Activated naive CD8-positive, alpha-beta T cell treated with anti-CD3 and anti-CD28 coated beads for 36 hours (primary cell): ENCODE measurements at regions not wholly inside any gene's neighbourhood (a gene's known extent, or its start where the extent isn't known, plus 50 kb on each side); places are given as distances from the start of the nearest gene placed in this dataset.
"Not testable (repeated sequence)": the region's sequence is repeated elsewhere in the genome, so short reads cannot be mapped to it uniquely, and the experiment has no call there.

Experiments
- DNase-seq: peaks from one replicate; pipeline ENCODE4 v3.0.0; 2021
- H3K27ac Mint-ChIP-seq: one replicate; pipeline ENCODE4 v1.8.0; 2022; ENCODE audit warnings: mild to moderate bottlenecking, moderate library complexity, mixed read lengths
- H3K27me3 Mint-ChIP-seq: one replicate; pipeline ENCODE4 v1.8.0; 2022; ENCODE audit warnings: mild to moderate bottlenecking, mixed read lengths
- H3K36me3 Mint-ChIP-seq: one replicate; pipeline ENCODE4 v1.8.0; 2021; ENCODE audit warnings: mild to moderate bottlenecking, mixed read lengths
- H3K4me1 Mint-ChIP-seq: one replicate; pipeline ENCODE4 v1.8.0; 2021; ENCODE audit warnings: mixed read lengths
- H3K4me3 Mint-ChIP-seq: one replicate; pipeline ENCODE4 v1.8.0; 2022; ENCODE audit warnings: mild to moderate bottlenecking, moderate library complexity, mixed read lengths
- H3K9me3 Mint-ChIP-seq: one replicate; pipeline ENCODE4 v1.8.0; 2022; ENCODE audit warnings: mixed read lengths

DNA sequence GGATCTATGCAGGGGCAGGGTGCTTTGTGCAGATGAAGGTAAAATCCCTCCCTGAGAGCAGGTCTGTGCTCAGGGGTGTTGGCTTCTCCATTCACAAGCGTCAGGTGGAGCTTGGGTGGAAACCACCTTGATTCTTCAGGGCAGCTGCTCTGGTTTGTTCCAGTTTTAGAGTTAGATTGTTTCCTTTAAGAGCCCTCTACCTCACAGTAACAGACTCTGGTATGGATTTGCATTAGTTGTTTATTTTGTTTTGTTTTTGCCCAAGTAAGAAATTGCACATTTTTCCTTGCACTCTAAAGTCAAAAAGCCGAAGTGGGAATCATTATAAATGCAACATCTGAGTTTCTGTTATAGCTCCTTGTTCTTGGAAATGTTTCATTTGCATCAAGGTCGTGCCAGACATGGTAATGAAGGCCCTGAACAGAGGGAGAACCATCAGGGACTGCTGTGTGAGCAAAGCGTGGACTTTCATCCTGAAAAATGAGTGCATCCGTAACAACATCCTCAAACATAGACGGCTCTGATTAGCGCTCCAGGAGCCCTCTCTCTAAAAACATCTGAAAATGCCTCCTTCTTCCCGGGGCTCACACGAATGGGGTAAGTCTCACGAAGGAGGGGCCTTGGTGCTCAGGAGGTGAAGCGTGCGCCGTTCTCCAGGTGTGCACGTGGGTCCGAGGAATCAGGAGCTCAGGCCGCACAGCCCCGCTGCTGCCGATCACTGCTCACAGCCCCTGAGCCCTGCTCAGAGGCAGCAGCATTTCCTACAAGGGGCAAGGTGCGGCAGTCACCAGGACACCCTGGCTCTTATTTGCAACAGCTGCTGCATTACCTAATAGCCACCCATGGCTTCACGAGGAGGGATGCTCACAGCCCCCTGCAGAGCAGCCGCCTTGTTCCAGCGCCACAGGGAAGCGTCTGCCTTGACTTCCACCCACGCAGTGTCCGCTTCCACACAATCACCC, 396.7 kb upstream of the ANKRD20A1 start:
- H3K27me3 Mint-ChIP-seq, H3K9me3 Mint-ChIP-seq, H3K27ac Mint-ChIP-seq, DNase-seq, H3K36me3 Mint-ChIP-seq, H3K4me3 Mint-ChIP-seq, H3K4me1 Mint-ChIP-seq: not testable (repeated sequence)

DNA sequence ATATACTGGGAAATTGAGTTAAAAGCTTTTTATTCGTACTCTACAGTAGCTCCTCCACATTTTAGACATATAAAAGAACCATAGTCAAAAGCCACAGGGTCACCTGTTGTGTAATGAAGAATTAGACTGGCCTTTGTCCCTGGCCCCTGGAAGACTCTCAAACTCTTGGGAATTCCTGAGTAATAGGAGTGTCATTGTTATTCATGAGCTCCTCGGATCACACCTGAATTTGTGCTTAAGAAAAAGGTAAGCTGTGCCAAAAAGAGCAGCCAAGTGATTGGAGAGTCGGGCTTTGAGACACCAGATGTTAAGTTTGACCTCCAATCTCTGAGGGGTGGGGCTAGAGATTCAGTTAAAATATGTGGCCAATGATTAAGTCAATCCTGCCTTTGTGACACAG, 405.8 kb upstream of the ANKRD20A1 start:
- not testable (repeated sequence) for H3K9me3 Mint-ChIP-seq, H3K27ac Mint-ChIP-seq, H3K4me3 Mint-ChIP-seq, H3K36me3 Mint-ChIP-seq, H3K27me3 Mint-ChIP-seq, DNase-seq, H3K4me1 Mint-ChIP-seq

DNA sequence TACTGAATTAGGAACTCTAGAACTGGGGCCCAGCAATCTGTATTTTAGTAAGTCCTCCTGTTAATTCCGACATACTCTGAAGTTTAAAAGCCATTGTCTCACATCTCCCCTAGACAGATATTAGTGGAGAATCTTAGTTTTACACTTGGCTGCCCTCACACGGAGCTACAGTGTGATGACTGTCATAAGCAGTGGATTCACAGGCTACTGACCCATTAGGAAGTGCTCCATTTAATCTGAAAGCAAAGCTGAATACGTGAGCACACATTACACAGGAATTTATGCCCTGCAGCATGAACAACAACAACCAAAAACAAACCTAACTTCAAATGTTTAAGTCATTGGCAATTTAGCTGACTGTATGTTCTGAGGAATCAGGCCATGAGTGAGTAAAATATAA, 416.4 kb upstream of the ANKRD20A1 start:
- H3K27me3 Mint-ChIP-seq, DNase-seq, H3K36me3 Mint-ChIP-seq, H3K27ac Mint-ChIP-seq, H3K4me1 Mint-ChIP-seq, H3K4me3 Mint-ChIP-seq, H3K9me3 Mint-ChIP-seq: not testable (repeated sequence)

DNA sequence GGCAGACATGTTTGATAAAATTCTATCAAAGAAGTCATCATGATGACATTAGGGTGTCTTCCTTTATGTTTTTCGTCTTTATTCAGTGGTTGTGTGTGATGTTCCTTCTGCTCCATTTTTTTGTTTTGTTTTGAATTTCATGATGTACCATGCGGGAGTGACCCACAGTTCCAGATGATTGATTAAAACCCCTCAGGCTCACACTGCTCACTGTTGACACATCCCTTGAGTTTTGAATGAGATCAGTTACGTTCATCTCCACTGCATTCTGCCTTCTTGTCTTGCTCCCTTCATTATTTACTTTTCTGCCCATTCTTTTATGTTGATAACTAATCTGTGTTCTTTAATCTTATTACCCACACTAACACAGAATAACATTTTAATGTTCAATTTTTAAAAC, 421.7 kb upstream of the ANKRD20A1 start:
- H3K36me3 Mint-ChIP-seq, H3K4me1 Mint-ChIP-seq, DNase-seq, H3K4me3 Mint-ChIP-seq, H3K27ac Mint-ChIP-seq, H3K9me3 Mint-ChIP-seq, H3K27me3 Mint-ChIP-seq: not testable (repeated sequence)

DNA sequence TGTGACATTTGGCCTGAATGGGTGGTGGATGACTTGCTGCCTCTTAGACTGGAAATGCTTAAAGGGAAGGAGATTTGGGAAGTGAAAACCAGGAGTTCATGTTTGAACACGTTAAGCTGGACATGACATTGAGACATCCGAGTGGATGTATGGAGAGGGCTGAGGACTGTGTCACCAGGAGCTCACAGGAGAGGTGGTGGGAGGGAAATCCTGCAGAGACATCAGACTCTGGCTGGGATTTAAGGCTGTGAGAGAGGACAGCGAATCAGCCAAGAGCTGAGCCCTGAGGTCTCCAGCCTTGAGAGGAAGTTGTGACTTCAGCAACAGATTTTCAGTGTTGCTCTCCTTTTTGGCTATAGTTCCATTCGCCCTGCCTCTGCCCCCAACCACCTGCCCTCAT, 432.5 kb upstream of the SPATA31A3 start:
- H3K4me3 Mint-ChIP-seq, H3K36me3 Mint-ChIP-seq, H3K9me3 Mint-ChIP-seq, H3K27ac Mint-ChIP-seq, DNase-seq, H3K27me3 Mint-ChIP-seq, H3K4me1 Mint-ChIP-seq: not testable (repeated sequence)

DNA sequence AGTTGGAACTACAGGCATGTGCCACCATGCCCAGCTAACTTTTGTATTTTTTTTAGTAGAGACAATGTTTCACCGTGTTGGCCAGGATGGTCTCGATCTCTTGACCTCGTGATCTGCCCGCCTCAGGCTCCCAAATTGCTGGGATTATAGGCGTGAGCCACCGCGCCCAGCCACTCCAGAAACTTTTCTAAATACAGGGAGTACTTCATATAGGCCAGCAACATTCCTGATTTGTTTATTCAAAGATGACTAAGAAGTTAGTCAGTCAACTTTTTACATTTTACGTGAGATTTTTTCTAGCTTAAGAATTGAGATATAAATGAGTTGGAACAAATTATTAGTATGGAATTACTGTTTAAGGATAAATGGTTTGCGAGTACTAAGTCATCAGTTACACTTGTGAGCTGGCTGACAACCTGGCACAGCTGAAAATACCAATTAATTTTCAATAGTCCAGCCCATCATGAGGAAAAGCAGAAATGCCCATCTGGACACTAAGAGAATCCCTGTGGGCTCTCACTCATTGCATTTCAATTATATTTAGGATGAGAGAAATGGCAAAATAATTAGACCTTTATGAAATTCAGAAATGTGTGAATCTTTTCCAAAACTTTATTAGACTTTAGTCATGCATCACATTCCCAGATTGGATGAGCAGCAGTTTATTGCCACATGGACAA, 430.8 kb upstream of the SPATA31A3 start:
- not testable (repeated sequence) for H3K36me3 Mint-ChIP-seq, H3K9me3 Mint-ChIP-seq, DNase-seq, H3K4me1 Mint-ChIP-seq, H3K27me3 Mint-ChIP-seq, H3K27ac Mint-ChIP-seq, H3K4me3 Mint-ChIP-seq

DNA sequence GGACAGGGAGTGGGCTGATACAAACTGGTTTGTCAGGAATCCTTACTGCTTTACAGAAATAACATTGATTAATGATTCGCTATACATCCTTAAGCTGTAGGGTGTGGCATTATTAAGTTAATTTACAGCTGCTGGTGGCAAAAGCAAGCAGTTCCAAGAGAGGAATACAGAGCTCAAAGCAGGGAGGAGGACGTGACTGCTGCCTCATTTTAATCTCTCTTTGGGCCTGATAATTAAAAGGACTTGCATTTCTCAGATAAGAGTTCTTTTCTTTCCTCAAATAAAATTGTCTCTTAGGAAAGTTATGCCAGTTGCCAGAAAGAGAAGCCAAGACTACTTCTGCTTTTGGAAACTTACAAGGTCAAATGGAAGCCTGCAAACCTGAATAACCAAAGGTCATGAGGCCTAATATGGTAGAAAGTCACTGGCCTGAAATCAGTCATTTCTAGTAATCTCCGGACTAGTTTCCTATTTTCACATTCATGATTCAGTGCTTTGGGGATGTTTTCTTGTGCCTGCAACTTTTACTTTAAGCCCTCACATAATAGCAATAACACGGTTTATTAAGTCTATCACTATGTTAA, 426.2 kb upstream of the SPATA31A3 start:
- not testable (repeated sequence) for H3K27me3 Mint-ChIP-seq, H3K36me3 Mint-ChIP-seq, H3K4me3 Mint-ChIP-seq, H3K27ac Mint-ChIP-seq, H3K9me3 Mint-ChIP-seq, H3K4me1 Mint-ChIP-seq, DNase-seq

DNA sequence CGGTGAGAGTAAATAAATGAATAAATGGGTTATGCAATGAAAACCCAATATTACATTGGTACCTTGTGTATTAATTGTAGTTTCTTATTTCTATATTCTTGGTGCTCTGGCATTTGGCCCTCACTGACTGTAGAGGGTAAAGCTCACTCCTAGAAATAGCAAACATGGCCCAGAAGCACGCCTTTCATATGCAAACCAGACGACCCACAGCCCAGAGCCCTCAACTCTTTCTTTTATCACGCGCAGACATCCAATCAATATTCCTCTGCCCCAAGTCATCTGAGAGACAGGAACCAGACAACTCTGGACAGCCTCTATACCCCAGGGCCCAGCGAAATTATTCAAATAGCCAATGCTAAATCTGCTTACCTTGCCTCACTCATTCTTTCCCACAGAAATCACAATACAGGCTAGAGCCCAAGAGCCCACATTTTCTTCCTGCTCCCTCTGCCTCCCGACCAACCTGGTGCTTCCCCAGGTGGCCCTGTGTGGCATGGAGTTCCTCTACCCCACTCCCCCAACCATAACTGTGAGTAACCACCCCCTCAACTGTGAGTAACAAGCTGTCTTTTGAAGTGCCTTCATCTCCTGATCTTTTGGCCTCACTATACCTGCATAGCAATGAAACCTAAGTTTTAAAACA, 425.1 kb upstream of the SPATA31A3 start:
- not testable (repeated sequence) for H3K4me3 Mint-ChIP-seq, H3K27ac Mint-ChIP-seq, H3K9me3 Mint-ChIP-seq, H3K36me3 Mint-ChIP-seq, H3K4me1 Mint-ChIP-seq, H3K27me3 Mint-ChIP-seq, DNase-seq

DNA sequence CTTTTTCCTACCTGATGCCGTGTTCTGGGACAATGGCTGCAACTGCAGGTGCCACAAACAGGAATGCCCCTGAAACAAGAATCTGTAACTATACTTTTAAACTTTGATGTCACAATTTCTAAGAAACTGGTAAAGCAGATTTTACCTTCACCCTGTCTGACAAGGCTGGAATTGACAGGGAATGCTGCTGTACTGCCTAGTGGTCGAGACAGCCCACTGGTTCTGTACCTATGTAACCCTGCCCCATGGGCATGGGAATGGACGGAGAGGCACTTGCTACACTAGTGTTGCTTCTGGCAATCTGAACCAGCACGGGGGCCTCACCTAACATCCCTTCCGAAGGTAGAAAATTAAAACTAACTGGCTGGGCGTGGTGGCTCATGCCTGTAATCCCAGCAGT, 424.3 kb upstream of the SPATA31A3 start:
- H3K4me3 Mint-ChIP-seq, H3K4me1 Mint-ChIP-seq, H3K36me3 Mint-ChIP-seq, H3K9me3 Mint-ChIP-seq, DNase-seq, H3K27ac Mint-ChIP-seq, H3K27me3 Mint-ChIP-seq: not testable (repeated sequence)

DNA sequence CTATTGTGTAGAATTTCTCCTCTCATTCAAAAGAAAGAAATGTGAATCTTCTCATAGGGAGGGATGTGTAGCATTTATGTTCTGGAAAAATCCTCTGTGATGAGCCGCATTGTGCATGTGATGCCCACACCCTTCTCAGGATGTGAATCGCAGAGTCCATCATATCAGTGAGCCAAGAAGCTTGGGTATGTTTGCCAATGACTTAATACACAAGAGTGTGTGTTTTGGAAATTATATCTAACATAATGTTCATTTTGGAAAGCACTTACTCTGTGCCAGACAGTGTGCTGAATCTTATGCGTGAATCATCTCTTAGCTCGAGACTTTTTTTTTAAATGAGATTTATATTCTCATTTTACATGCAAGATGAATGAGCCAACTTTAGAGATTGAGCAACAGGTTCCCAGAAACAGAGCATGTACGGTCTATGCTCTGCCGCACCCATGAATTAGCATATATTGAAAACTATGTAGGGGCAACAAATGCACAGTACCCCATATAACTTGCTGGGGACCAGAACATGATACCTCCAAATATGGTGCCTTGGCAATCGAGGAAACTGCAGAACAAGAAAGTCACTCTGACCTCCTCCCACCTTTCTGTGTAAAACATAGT, 418.4 kb upstream of the SPATA31A3 start:
- H3K9me3 Mint-ChIP-seq, H3K4me1 Mint-ChIP-seq, H3K4me3 Mint-ChIP-seq, H3K27ac Mint-ChIP-seq, DNase-seq, H3K27me3 Mint-ChIP-seq, H3K36me3 Mint-ChIP-seq: not testable (repeated sequence)

DNA sequence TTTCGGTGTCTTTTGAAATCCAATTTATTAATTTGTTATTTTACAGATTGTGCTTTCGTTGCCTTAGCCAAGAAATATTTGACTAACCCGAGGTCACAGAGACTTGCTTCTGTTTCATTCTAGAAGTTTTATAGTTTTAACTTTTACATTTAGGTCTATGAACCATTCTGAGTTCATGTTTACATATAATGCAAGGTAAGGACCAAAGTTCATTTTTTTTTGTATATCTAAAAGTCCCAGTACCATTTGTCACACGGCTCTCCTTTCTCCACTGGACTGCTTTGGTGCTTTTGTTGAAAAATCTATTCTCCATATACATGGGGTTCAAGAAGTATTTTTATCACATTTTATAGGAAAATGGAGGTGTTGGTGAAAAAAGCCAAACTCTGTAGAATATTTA, 411.4 kb upstream of the SPATA31A3 start:
- H3K27ac Mint-ChIP-seq, DNase-seq, H3K4me1 Mint-ChIP-seq: not testable (repeated sequence)

DNA sequence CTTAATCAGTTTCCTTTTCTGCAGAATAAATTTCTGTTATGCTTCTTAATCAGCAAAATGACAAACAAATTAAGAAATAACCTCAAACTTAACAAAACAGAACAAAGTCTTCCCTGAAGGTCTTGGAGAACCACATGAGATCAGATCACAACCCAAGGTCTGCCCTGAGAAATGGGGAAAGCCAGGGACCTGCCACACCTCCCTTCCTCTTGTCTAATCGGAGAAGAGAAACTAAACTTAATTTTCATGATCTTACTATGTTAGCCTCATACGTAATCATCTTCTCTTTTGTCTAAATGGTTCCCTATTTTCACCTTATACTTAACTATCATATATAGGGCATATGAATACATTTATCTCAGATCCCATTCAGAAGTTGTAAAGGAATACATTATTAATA, 405.4 kb upstream of the SPATA31A3 start:
- not testable (repeated sequence) for H3K27ac Mint-ChIP-seq, H3K4me1 Mint-ChIP-seq, DNase-seq, H3K27me3 Mint-ChIP-seq, H3K9me3 Mint-ChIP-seq, H3K36me3 Mint-ChIP-seq, H3K4me3 Mint-ChIP-seq

More for the DNA sequence above, 411.4 kb upstream of the SPATA31A3 start:
- H3K27me3 Mint-ChIP-seq, H3K9me3 Mint-ChIP-seq, H3K4me3 Mint-ChIP-seq, H3K36me3 Mint-ChIP-seq: not testable (repeated sequence)

DNA sequence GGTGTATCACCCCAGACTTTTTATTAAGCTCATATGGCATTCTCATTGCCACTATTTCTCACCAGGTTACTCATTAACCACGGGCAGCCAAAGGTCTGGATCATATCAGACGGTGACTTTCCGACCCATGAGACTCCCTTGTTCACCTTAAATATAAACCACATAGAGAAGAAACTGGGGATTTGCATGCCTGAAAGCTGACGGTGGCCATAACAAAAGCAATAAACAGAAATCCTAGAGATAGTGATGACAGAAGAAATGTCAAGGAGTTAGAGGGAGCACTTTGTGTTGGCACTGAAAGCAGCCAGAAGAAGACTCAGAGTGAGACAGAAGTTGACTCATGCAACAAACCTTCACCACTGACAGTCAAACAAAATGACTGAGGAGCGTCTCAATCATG, 402.4 kb upstream of the SPATA31A3 start:
- H3K4me3 Mint-ChIP-seq, DNase-seq, H3K27ac Mint-ChIP-seq, H3K27me3 Mint-ChIP-seq, H3K4me1 Mint-ChIP-seq, H3K9me3 Mint-ChIP-seq, H3K36me3 Mint-ChIP-seq: not testable (repeated sequence)

DNA sequence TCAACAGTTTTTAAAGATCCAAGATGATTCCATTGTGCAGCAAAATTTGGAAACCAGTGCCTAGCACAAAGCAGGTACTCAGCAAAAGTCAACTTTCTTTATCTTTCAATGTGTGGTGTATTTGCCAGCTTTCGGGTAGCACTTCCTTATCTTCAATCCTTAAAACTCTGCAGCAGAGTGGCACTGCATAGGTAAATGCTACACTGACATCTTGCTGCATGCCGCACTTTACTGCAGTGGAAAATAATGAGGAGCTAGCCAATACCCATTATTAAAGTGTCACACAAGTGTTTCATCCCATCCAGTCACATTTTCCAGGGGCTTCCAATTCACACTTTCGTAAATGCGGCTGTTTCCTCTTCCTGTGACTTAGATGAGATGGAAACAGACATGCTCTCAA, 401.7 kb upstream of the SPATA31A3 start:
- not testable (repeated sequence) for DNase-seq, H3K27ac Mint-ChIP-seq, H3K36me3 Mint-ChIP-seq, H3K4me1 Mint-ChIP-seq, H3K4me3 Mint-ChIP-seq, H3K27me3 Mint-ChIP-seq, H3K9me3 Mint-ChIP-seq

DNA sequence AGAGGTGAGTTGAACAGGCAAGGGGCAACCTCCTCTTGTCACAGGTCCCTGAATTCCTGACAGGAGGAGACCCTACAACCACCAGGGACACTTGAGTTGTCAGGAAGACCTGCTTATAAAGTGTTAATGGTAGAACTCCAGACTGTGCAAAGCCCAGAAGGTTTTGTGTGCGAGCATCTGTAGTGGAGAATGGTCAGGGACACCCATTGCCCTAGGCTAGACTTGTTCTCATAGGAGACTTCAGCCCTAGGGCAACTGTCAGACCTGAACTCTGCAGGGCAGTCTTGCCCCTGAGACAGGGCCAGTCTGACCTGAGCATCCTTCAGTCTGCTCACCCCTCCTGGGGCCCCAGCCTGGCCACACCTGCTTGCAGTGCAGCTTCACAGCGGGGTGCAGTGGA, 377.3 kb upstream of the SPATA31A3 start:
- H3K36me3 Mint-ChIP-seq, H3K27ac Mint-ChIP-seq, DNase-seq, H3K4me1 Mint-ChIP-seq, H3K9me3 Mint-ChIP-seq, H3K27me3 Mint-ChIP-seq, H3K4me3 Mint-ChIP-seq: not testable (repeated sequence)
